Naive thymus-derived CD8-positive, alpha-beta T cell (primary cell): ENCODE measurements at regions not wholly inside any gene's neighbourhood (a gene's known extent, or its start where the extent isn't known, plus 50 kb on each side); places are given as distances from the start of the nearest gene placed in this dataset.

Experiments
- ATAC-seq, 2 donors: fragments of 150-1000 bp; cut with Tn5 transposase in 1 of 2; sonication (Bioruptor Pico), chemical (Tn5 transposase) in 1 of 2; 1 replicate in 1 of 2; 2 replicates in 1 of 2; pipeline ENCODE4 v1.10.0; 2021; ENCODE audit warnings: mild to moderate bottlenecking in 2 of 2, moderate library complexity in 2 of 2
- POLR2A ChIA-PET: fragments of 350-600 bp; sonication (Branson Sonifier 250); formaldehyde crosslinking; loops from one replicate; lab custom pipeline; 2021; ENCODE audit warnings: antibody characterized with exemption; lab: Charles Lee
- DNase-seq, 10 donors: peaks; one replicate each; pipeline versions ENCODE4 v3.0.0 to v3.0.0-alpha.2; 2020 to 2022
- H3K27ac Mint-ChIP-seq, 10 donors: one replicate each; pipeline ENCODE4 v1.8.0; 2020 to 2022; ENCODE audit warnings: mild to moderate bottlenecking in 10 of 10, mixed read lengths in 10 of 10, moderate library complexity in 4 of 10, inconsistent platforms in 1 of 10
- H3K27me3 Mint-ChIP-seq, 5 donors: one replicate each; pipeline ENCODE4 v1.8.0; 2021 to 2022; ENCODE audit warnings: mixed read lengths in 5 of 5
- H3K36me3 Mint-ChIP-seq, 3 donors: one replicate each; pipeline ENCODE4 v1.8.0; 2020 to 2022; ENCODE audit warnings: mixed read lengths in 3 of 3, mild to moderate bottlenecking in 2 of 3, inconsistent platforms in 1 of 3
- H3K4me1 Mint-ChIP-seq, 4 donors: one replicate each; pipeline ENCODE4 v1.8.0; 2021 to 2022; ENCODE audit warnings: mixed read lengths in 4 of 4
- H3K4me3 Mint-ChIP-seq, 10 donors: one replicate each; pipeline ENCODE4 v1.8.0; 2020 to 2022; ENCODE audit warnings: mild to moderate bottlenecking in 10 of 10, mixed read lengths in 10 of 10, moderate library complexity in 6 of 10, inconsistent platforms in 1 of 10
- H3K9me3 Mint-ChIP-seq, 9 donors: one replicate each; pipeline ENCODE4 v1.8.0; 2020 to 2022; ENCODE audit warnings: mixed read lengths in 9 of 9, mild to moderate bottlenecking in 3 of 9, inconsistent platforms in 1 of 9, moderate library complexity in 1 of 9

- POLR2A ChIA-PET: no interaction called here
- DNase-seq (no peak), ATAC-seq (no peak)
- Mint-ChIP-seq H3K27me3 (no peaks in the 10 kb centered on the region), H3K9me3 (peaks cover 4 to 43% (median 23%) of the 10 kb centered on the region in 9 donors), H3K27ac (no peak overlapping the region), H3K4me3 (no peak overlapping the region), H3K36me3 (peaks cover 0 to 3% (median 0%) of the 10 kb centered on the region in 3 donors), H3K4me1 (no peaks in the 10 kb centered on the region)
Measured at GRCh38 chr7:68446183-68446582, 1152.1 kb upstream of the AUTS2 start.

- H3K4me1 Mint-ChIP-seq: no peaks in the 10 kb centered on the region
- POLR2A ChIA-PET: no interaction called here
- H3K9me3 Mint-ChIP-seq: peaks cover 1 to 43% (median 17%) of the 10 kb centered on the region in 9 donors
- H3K27me3 Mint-ChIP-seq: peaks cover 0 to 2% (median 0%) of the 10 kb centered on the region in 5 donors
- H3K27ac Mint-ChIP-seq: no peak overlapping the region
- peaks cover 0 to 3% (median 0%) of the 10 kb centered on the region in 3 donors for H3K36me3 Mint-ChIP-seq
- no peak overlapping the region for H3K4me3 Mint-ChIP-seq
- ATAC-seq (no peak), DNase-seq (no peak)
Measured at GRCh38 chr7:68449099-68449498, 1149.2 kb upstream of the AUTS2 start.

GRCh38 chr7:68449816-68450215 is 1148.5 kb upstream of the AUTS2 start:
- no peak for ATAC-seq
- Mint-ChIP-seq H3K4me1 (no peaks in the 10 kb centered on the region), H3K27me3 (peaks cover 0 to 2% (median 0%) of the 10 kb centered on the region in 5 donors), H3K27ac (no peak overlapping the region), H3K4me3 (no peak overlapping the region), H3K36me3 (no peaks in the 10 kb centered on the region), H3K9me3 (peaks cover 0 to 35% (median 17%) of the 10 kb centered on the region in 9 donors)
- no peak for DNase-seq
- POLR2A ChIA-PET: no interaction called here

- H3K4me1 Mint-ChIP-seq: no peaks in the 10 kb centered on the region
- no peak overlapping the region for H3K27ac Mint-ChIP-seq
- no peak overlapping the region for H3K4me3 Mint-ChIP-seq
- no peak for ATAC-seq
- DNase-seq: no peak
- H3K9me3 Mint-ChIP-seq: peaks cover 15 to 56% (median 27%) of the 10 kb centered on the region in 9 donors
- POLR2A ChIA-PET: no interaction called here
- peaks cover 0 to 2% (median 0%) of the 10 kb centered on the region in 5 donors for H3K27me3 Mint-ChIP-seq
- H3K36me3 Mint-ChIP-seq: peaks cover 0 to 15% (median 0%) of the 10 kb centered on the region in 3 donors
Measured at GRCh38 chr7:68454931-68455330, 1143.3 kb upstream of the AUTS2 start.

- POLR2A ChIA-PET: no interaction called here
- Mint-ChIP-seq H3K36me3 (peaks cover 0 to 15% (median 0%) of the 10 kb centered on the region in 3 donors), H3K4me1 (no peaks in the 10 kb centered on the region), H3K9me3 (peaks cover 14 to 56% (median 29%) of the 10 kb centered on the region in 9 donors), H3K27ac (no peak overlapping the region), H3K27me3 (peaks cover 0 to 2% (median 0%) of the 10 kb centered on the region in 5 donors), H3K4me3 (no peak overlapping the region)
- DNase-seq (no peak), ATAC-seq (no peak)
Measured at GRCh38 chr7:68456469-68456868, 1141.8 kb upstream of the AUTS2 start.

GRCh38 chr7:68457481-68457880 is 1140.8 kb upstream of the AUTS2 start:
- Mint-ChIP-seq H3K4me1 (no peaks in the 10 kb centered on the region), H3K27ac (no peak overlapping the region), H3K4me3 (no peak overlapping the region), H3K9me3 (peaks cover 13 to 57% (median 33%) of the 10 kb centered on the region in 9 donors), H3K36me3 (peaks cover 0 to 15% (median 0%) of the 10 kb centered on the region in 3 donors), H3K27me3 (peaks cover 0 to 2% (median 0%) of the 10 kb centered on the region in 5 donors)
- no peak for ATAC-seq
- POLR2A ChIA-PET: no interaction called here
- DNase-seq: no peak

- no peaks in the 10 kb centered on the region for H3K4me1 Mint-ChIP-seq
- POLR2A ChIA-PET: no interaction called here
- no peaks in the 10 kb centered on the region for H3K27me3 Mint-ChIP-seq
- ATAC-seq: no peak
- peaks cover 17 to 57% (median 33%) of the 10 kb centered on the region in 9 donors for H3K9me3 Mint-ChIP-seq
- no peak for DNase-seq
- H3K27ac Mint-ChIP-seq: no peak overlapping the region
- no peak overlapping the region for H3K4me3 Mint-ChIP-seq
- H3K36me3 Mint-ChIP-seq: peaks cover 0 to 15% (median 0%) of the 10 kb centered on the region in 3 donors
Measured at GRCh38 chr7:68458010-68458908, 1140.0 kb upstream of the AUTS2 start.

- DNase-seq (no peak), ATAC-seq (no peak)
- Mint-ChIP-seq H3K4me3 (no peak overlapping the region), H3K4me1 (no peaks in the 10 kb centered on the region), H3K9me3 (peaks cover 15 to 55% (median 31%) of the 10 kb centered on the region in 9 donors), H3K27me3 (no peaks in the 10 kb centered on the region), H3K36me3 (peaks cover 0 to 15% (median 0%) of the 10 kb centered on the region in 3 donors), H3K27ac (no peak overlapping the region)
- POLR2A ChIA-PET: no interaction called here
Measured at GRCh38 chr7:68461430-68461829, 1136.8 kb upstream of the AUTS2 start.

- Mint-ChIP-seq H3K27ac (no peak overlapping the region), H3K9me3 (peaks cover 7 to 48% (median 22%) of the 10 kb centered on the region in 9 donors), H3K4me3 (no peak overlapping the region), H3K27me3 (no peaks in the 10 kb centered on the region), H3K36me3 (peaks cover 0 to 4% (median 0%) of the 10 kb centered on the region in 3 donors), H3K4me1 (peaks cover 0 to 2% (median 0%) of the 10 kb centered on the region in 4 donors)
- DNase-seq (no peak), ATAC-seq (no peak)
- POLR2A ChIA-PET: no interaction called here
Measured at GRCh38 chr7:68470836-68471435, 1127.3 kb upstream of the AUTS2 start.

GRCh38 chr7:68472688-68473087 is 1125.6 kb upstream of the AUTS2 start:
- peaks cover 2 to 41% (median 14%) of the 10 kb centered on the region in 9 donors for H3K9me3 Mint-ChIP-seq
- DNase-seq (no peak), ATAC-seq (no peak)
- H3K4me1 Mint-ChIP-seq: peaks cover 0 to 2% (median 0%) of the 10 kb centered on the region in 4 donors
- H3K27me3 Mint-ChIP-seq: no peaks in the 10 kb centered on the region
- H3K36me3 Mint-ChIP-seq: peaks cover 0 to 4% (median 0%) of the 10 kb centered on the region in 3 donors
- no peak overlapping the region for H3K4me3 Mint-ChIP-seq
- no peak overlapping the region for H3K27ac Mint-ChIP-seq
- POLR2A ChIA-PET: no interaction called here

- POLR2A ChIA-PET: no interaction called here
- no peaks in the 10 kb centered on the region for H3K27me3 Mint-ChIP-seq
- no peak overlapping the region for H3K4me3 Mint-ChIP-seq
- peaks cover 0 to 29% (median 9%) of the 10 kb centered on the region in 9 donors for H3K9me3 Mint-ChIP-seq
- ATAC-seq: no peak
- no peak for DNase-seq
- peaks cover 0 to 4% (median 0%) of the 10 kb centered on the region in 3 donors for H3K36me3 Mint-ChIP-seq
- H3K4me1 Mint-ChIP-seq: no peaks in the 10 kb centered on the region
- no peak overlapping the region for H3K27ac Mint-ChIP-seq
Measured at GRCh38 chr7:68474661-68475216, 1123.5 kb upstream of the AUTS2 start.

- Mint-ChIP-seq H3K9me3 (peaks cover 0 to 28% (median 14%) of the 10 kb centered on the region in 9 donors), H3K4me3 (no peak overlapping the region), H3K27ac (no peak overlapping the region), H3K4me1 (no peaks in the 10 kb centered on the region), H3K36me3 (peaks cover 0 to 4% (median 0%) of the 10 kb centered on the region in 3 donors), H3K27me3 (no peaks in the 10 kb centered on the region)
- DNase-seq: no peak
- POLR2A ChIA-PET: no interaction called here
- ATAC-seq: no peak
Measured at GRCh38 chr7:68476966-68477365, 1121.3 kb upstream of the AUTS2 start.

GRCh38 chr7:68478326-68478725 is 1119.9 kb upstream of the AUTS2 start:
- DNase-seq (no peak), ATAC-seq (no peak)
- POLR2A ChIA-PET: no interaction called here
- Mint-ChIP-seq H3K27me3 (no peaks in the 10 kb centered on the region), H3K4me1 (no peaks in the 10 kb centered on the region), H3K36me3 (no peaks in the 10 kb centered on the region), H3K27ac (no peak overlapping the region), H3K4me3 (no peak overlapping the region), H3K9me3 (peaks cover 0 to 32% (median 8%) of the 10 kb centered on the region in 9 donors)
